NCI-H2107 (cell line): ENCODE measurements at regions not wholly inside any gene's neighbourhood (a gene's known extent, or its start where the extent isn't known, plus 50 kb on each side); places are given as distances from the start of the nearest gene placed in this dataset.
"Not testable (repeated sequence)": the region's sequence is repeated elsewhere in the genome, so short reads cannot be mapped to it uniquely, and the experiment has no call there.

Source experiments
- DNase-seq: peaks from one replicate; lab custom pipeline; 2025; lab: John Stamatoyannopoulos, UW

DNA sequence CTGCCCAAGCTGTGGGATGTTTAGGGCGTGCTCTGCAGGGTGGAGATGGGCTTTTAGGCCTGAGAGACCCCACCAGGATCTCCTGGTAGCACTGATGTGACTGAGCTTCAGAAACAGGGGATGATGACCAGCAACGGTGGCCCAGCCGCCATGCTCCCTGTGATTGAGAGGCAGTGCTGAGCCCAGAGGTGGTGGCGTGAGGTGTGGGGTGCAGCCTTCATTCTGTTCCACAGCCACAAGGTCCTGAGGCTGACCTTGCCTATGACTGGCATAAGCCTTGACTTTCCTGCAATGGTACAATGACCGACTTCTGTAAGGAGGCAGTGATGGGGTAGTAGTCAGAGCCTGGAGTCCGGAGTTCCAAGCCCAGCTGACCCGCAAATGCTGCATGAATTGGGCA lies 263.3 kb downstream of the TSN start:
- DNase-seq = no peak

DNA sequence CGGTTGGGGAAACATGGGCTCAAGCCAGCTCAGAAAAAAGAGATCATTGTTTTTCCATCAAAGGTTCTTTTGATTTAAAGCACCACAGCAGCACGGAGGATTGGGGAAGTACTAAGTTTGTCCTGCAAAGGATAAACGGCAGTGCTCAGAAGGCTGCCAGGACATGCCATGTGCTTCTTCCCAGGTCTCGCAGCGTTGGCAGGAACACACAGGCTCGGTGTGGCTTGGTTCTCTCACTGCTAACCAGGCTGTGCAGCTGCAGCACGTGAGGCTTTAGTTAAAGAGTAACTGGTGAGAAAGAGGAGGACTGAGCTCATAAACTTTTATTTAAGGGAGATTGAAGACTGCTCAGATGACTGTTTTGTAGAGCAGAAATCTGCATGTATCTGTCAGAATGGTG lies 264.3 kb downstream of the TSN start:
- no peak for DNase-seq

DNA sequence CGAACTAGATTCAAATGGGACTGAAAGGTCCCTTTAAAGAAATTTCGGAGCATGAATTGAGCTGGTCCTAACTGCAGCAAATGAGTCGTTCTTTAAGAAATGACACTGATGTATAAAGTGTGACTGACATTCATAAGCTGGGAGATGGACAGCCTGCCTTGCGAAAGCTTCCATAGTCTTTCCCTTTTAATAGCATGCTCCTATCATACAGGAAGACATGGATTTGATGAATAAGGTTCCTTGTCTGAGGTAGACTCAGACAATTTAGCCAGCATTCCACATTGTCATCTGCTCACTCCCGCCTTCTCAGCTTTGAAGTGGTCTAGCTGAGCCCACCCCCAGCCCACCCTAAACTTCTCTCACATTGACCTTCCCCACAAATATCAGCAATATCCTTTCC lies 264.9 kb downstream of the TSN start:
- no peak for DNase-seq

DNA sequence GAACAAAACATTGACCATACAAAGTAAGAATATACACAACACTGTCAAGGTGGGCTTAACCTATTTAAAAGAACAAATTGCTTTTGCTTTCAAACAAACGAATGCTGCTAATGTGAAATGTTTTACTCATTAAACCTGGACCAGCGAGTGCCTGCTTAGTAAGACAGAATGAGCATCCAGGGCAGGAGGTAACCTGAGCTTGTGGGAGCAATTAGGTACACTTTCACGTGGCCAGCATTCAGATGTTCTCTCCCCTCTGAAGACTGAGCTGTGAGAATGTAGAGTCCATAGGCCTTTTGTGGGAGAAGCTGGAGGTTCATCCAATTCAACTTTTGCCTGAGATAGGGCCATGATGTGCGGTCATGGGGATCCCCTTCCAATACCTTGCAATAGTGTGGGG lies 266.5 kb downstream of the TSN start:
- no peak for DNase-seq

DNA sequence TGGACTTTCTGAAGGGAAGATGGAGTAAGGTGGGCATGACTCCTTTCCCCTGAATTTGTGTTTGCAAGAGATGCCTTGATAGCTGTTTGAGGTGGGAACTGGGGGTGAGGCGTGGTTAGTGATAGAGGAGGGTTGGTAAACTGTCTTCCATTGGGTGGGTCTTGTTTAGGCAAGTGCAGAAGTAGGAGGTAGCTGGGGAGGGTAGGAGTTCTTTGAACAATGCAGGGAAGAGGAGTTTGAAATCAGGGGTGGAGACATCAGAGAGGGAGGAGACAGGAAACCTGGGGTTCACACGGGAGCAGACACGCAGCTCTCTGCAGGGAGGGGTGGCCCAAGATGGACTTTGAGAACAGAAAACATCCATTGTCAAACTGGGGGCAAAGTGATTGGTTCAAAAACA lies 267.1 kb downstream of the TSN start:
- no peak for DNase-seq

DNA sequence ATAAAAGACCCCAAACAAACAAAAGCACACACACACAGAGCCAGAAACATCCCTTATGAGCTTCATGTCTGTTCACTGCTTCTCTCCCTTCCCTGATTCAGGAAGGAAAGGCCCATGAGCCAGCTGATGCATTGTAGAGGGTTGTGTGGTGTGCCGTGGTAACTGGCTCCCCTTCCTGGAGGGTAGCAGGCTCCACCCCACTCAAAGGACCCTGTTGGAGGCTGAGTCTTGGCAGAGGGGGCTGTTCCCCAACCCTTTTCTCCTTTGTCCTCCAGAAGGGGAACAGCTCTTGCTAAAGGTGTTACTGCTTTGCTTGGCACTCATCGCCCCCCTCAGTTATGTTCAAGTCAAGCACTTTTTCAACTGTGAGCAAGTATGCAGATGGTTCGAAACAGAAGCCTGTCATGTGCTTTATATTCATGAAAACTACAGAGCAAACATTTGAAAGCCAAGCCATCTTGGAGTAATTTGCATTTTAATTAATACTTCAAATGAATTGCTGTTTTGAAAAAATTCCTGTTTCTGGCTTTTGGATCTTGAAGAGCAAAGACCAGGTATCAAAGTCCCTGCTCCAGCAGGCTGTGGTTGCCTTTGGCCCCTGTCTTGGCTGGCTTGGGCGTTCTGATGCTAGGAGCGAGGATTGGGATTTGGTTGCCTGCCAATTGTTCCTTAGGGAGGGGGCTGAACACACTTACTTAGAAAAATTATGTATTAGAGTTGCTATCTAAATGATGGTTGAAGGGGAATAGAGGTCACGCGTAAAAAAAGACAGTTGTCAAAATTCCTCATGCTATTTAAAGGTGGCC lies 267.8 kb downstream of the TSN start:
- DNase-seq = no peak

DNA sequence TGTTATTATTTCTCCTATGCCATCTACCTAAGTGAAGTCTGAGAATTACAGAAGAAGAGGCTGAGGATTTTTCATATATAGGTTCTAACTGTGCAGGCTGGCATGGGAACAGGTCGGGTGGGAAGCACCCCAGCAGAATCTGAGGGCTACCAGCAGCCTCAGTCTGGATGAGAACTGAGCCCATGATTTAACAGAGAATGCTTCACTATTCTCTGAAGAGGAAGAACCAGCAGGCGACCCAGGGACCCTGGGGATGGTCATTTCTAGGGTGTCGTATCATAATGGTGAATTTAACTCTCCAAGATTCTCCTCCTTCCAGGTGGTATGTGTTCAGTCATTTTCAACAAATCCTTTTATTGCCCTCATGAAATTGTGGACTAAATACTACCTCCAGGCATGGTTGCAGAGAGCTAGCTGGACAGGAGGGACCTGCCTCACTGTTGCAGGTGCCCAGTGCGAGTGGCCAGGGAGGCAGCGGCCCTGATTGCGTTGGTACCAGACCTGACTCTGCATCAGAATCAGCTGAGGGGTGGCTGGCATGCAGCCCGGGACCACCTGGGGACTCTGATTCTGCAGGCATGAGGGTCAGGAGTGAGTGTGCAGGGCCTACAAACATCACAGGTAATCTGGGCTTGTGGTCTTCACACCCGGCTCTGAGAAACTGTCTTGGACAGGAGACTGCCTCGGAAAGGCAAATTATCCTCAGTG lies 272.2 kb downstream of the TSN start:
- DNase-seq = no peak

DNA sequence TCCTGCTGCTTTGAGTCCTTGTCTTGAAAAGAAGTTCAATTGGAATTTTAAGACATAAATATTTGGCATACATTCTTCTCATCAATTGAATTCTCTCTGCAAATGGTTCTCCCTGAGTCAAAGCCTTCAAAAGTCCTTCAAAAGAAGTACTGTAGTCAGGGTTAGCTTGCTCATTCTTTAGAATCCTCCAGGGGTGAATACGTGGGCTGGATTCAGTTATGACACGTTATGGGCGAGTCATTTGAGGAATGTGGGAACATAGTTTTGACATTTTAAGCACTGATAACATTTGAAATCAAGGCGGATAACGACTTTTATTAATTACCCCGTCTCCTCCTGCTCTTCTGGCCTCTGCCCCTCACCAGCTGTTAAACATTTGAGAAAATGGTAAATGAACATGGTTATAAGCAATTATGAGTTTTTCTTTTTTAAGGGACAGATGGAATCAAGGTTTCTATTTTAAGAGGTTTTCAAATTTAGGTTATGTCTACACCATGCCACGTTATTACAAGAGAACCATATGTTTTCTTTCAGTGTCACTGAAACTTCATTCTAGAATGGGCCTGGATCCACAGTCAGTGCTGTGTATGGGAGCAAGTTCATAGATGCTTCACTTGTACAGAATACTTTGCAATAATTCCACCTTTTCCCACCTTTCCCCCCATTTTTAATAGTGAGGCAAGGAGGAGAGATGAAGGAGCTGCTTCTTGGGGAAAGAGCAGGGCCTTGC lies 273.1 kb downstream of the TSN start:
- DNase-seq = no peak

DNA sequence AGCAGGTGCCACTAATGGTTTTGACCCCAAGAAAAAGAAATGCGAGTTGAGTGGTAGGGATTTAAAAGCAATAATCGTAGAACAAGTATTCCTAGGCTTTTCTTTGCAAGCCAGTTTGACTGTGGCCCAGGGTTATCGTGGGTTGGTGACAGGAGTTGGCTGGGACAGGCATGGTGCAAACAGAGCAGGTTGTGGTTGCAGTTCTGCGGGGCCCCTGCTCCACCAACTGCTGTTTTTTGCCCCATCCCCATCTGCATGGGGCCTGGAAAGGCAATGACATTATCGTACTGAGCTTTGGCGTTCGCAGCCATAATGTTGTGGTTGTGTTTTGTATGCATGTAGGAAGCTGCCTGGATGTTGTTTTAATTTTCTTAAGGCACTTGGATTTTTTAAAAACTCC lies 274.0 kb downstream of the TSN start:
- no peak for DNase-seq

DNA sequence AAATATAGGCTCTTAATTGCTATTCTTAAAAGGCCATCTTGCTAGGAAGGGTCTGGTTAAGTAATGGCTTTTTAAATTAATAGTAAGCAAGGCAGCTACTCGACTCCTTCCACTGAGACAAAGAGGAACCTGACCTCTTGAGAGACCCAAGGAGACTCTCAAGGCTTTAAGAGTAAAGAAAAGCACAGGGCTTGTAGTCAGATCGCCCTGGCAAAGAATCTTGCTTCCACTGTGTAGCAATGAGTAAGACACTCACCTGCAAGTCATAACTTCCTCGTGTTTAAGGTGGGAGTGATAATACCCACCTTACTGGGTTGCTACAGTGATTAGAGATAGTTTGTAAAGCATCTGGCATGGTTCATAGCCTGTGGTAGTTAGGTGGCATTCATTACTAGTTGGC lies 274.5 kb downstream of the TSN start:
- DNase-seq = no peak

DNA sequence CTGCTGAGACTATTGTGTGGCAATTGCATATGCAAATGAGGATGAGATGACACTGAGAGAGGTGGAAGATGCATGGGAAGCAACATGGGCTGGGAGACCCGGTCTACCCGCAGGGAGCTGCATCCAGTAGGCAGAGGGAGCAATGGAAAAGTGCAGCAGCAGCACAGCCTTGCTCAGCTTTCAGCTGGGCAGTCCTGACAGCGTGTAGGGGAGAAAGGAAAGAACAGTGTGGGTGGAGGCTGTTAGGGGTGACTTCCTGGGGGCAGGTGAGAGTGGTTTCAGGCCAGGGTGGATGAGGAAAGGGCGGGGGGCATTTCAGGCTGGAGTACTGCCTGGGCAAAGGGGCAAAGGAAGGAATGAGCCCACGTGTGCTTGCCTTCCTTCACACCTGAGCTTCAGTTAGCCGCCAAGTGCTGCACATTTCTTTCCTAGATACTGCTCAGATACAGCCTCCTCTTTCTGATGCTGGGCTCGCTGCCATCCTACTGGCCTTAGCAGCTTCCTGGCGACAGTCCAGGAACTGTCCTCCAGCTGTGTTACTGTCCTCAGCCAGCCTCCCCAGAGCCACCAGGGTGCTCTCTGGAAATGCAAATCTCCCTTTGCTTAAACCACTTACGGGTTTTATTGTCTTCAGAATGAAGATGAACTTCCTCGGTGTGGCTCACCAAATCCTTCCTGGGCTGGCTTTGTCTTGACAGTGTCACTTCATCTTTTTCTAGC lies 276.3 kb downstream of the TSN start:
- DNase-seq = no peak

DNA sequence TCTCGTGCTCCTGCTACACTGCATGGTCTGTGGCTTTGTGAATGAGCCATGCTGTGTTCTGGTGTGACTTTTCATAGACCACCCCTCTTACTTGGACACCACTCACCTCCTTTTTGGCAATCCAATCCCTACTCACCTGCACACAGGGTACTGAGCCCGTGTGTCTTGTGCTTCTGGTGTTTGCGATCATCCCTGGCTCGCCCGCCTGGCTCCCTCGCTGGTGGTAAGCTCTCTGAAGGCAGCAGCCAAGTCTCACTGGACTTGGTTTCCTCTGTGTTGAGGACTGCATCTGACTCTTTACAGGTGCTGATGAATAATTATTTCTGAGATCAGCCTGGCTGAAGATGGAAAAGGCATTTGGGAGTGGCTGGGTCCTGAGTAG lies 276.8 kb downstream of the TSN start:
- no peak for DNase-seq

DNA sequence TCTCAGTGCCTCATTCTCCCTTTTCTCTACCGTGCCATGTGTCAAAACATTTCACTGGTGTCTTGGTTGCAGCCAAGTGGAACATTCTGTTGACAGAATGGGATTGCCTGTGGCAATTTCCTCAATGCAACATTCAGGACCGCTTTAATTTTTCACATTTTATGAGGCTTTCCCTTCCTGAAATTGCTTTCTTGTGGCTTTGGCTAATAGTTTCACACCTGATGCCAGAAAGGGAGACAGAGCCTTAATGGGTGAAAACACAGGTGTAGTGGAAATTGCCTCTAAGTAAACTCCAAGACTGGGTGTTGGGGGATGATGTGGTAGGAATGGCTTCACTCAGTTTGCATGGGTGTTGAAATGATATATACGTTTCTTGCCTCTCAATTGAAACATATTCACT lies 278.3 kb downstream of the TSN start:
- DNase-seq = no peak

DNA sequence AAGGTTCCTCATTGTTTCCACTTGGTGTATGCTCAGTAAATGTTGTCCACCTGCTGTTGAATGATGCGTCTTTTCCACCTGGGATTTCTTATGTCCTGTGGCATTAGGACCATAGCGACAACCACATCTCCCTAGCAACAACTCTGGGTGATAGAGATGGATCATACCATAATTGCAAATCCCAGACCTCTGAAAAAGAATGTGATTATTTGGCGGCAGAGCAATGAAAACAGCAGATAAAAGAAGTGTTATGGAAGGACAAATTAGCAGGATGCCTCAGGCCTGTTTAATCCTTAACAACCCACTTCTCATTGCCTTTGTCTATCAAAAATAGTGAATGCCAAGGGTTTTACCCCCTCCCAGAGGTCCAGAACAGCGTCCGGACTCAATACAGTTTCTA lies 278.9 kb downstream of the TSN start:
- no peak for DNase-seq

DNA sequence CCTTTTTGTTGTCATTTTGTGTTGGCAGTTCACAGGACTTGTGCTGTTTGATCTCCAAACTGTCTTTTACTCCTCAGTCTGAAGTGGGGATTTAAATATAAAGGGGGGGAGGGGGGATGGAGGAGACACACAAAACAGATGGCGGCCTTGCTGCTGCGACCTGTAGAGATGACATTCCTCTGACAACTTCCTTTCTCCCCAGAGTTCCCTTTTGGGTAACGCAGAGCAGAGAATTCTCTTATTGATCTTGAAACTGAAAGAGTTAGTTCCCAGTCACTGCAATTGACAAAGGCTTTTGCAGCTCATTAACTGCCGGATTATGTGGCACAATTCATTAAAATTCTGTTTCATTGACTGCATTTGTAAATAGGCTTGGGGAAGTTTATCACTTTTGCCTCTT lies 279.3 kb downstream of the TSN start:
- DNase-seq = no peak

DNA sequence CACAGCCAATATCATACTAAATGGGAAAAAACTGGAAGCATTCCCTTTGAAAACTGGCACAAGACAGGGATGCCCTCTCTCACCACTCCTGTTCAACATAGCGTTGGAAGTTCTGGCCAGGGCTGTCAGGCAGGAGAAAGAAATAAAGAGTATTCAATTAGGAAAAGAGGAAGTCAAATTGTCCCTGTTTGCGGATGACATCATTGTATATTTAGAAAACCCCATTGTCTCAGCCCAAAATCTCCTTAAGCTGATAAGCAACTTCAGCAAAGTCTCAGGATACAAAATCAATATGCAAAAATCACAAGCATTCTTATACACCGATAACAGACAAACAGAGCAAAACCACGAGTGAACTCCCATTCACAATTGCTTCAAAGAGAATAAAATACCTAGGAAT lies 283.4 kb downstream of the TSN start:
- not testable (repeated sequence) for DNase-seq

DNA sequence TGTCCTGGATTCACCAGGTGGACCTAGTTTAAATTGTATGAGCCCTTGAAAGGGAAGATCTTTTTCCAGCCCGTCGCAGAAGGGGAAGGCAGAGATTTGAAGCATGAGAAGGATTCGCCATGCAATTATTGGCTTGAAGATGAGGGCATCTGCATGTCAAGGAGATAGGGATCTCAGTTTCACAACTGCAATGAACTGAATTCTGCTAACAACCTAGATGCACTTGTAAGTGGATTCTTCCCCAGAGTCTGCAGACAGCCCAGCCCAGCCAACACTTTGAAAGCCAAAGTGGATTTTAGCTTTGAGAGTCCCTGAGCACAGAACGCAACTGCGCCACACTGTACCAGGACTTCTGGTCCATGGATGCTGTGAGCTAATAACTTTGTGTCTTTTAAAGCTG lies 286.0 kb downstream of the TSN start:
- no peak for DNase-seq

DNA sequence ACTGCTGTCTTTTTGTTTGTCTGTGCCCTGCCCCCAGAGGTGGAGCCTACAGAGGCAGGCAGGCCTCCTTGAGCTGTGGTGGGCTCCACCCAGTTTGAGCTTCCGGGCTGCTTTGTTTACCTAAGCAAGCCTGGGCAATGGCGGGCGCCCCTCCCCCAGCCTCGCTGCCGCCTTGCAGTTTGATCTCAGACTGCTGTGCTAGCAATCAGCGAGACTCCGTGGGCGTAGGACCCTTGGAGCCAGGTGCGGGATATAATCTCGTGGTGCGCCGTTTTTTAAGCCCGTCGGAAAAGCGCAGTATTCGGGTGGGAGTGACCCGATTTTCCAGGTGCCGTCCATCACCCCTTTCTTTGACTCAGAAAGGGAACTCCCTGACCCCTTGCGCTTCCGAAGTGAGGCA lies 296.2 kb downstream of the TSN start:
- not testable (repeated sequence) for DNase-seq

DNA sequence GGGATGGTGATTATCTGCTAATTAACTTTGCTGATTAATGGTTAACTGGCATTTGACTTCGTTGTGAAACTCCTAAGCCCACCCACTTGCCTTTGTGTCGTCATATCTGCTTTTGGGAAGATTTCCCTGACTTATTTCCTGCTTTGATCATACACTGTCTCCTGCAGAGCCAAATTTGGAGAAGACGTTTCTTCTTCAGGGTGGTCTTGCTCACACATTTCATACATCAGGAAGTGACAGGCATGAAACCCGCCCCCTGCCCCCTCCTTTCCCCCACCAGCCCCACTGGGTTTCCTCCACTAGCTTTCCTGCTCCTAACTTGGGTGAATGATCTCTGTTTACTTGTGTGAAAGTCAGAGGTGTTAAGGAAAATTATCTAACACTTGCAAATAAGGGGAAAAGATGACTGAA lies 300.1 kb downstream of the TSN start:
- DNase-seq = no peak

DNA sequence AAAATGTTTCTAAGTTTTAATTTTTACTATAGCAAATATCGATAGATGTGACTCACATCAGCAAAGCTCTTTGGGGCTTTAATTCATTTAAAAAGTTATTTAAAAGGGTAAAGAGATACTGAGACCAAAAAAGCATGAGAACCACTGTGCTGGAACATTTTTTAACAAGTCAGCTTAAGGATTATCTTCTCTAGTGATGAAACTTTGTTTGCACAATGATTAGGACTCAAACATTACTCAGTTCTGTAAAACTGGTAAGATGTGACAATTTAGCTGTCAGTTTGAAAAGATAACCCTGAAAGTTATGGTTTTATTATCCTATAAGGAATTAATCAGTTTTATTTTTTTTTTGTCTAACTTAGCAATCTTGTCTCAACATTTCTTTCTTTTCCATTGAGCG lies 301.4 kb downstream of the TSN start:
- DNase-seq = no peak

DNA sequence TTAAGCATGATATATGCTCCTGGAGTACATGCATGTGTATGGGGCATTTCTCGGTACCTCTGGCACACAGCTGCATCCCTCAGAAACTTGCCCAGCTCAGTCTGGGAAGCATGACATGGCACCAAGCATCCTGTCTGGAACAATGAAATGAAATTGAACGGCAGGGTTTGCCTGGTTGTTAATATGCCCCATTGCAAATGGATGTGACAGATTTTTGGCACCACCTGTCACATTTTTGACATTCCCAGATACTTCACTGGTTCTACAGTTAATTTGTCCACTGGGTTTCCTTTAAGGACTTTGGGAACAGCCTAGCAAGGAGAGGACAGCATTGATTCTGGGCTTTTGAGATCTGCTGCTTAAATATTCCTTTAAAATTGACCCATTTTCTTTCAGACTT lies 305.8 kb downstream of the TSN start:
- no peak for DNase-seq

DNA sequence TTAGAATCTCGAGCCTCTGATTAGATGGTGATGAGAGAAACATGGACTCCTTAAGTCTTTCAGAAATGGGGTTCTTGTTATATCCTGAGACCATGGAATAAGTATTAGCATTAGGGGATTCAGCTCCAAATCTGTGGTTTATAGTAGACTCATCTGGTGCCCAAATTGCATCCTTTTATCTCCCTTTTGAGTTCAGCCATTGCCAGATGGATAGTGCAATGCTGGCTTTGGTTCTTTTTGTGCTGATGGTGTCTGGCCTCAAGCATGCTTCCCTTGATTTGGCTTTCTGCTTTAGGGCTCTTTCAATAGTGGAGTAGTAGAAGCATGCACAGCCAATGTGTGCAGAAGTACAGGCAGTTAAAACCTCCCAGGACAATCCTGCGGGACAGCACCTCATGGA lies 306.4 kb downstream of the TSN start:
- DNase-seq = no peak

DNA sequence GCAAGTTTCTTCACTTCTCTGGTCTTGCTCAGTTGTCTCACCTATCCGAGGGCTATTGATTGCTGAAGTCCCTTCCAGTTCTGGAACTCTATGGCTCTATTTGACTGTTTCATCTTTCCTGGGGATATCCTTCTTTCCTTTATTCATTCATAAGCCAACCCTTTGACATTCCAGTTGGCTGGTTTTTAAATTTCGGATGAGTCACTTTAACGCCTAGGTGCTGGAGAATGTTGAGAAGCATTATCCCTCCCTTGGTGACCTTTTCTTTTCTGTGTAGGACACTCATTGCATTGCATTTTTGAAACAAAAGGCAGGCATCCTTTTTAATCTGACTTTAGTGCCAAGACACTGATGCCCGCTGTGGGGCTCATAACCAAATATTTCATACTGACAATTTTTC lies 307.1 kb downstream of the TSN start:
- no peak for DNase-seq
